Bronchial epithelial cell (primary cell): ENCODE measurements at regions not wholly inside any gene's neighbourhood (a gene's known extent, or its start where the extent isn't known, plus 50 kb on each side); places are given as distances from the start of the nearest gene placed in this dataset.

ENCODE experiments used
- DNase-seq: peaks from one replicate; pipeline ENCODE4 v3.0.0-alpha.2; 2010; ENCODE audit warnings: low read depth
- FAIRE-seq: peaks from 2 replicates; lab custom pipeline; 2011; peaks lifted over from hg19 to GRCh38; lab: Jason Lieb, UNC
- H3K27me3 ChIP-seq: 2 replicates; pipeline ENCODE4 v1.5.1; 2011; ENCODE audit warnings: low read length; ENCODE audit not compliant: control insufficient read depth, insufficient read depth
- H3K36me3 ChIP-seq: 2 replicates; pipeline ENCODE4 v1.5.1; 2011; ENCODE audit warnings: low read length; ENCODE audit not compliant: control insufficient read depth, insufficient read depth
- H3K4me3 ChIP-seq: 2 replicates; pipeline ENCODE4 v1.5.1; 2011; ENCODE audit warnings: mild to moderate bottlenecking, low read depth, low read length, control low read depth
- TF ChIP-seq, protein P1 (sequence below): IDR thresholded peaks from 2 replicates; pipeline ENCODE4 v1.5.1; 2011; ENCODE audit warnings: mild to moderate bottlenecking, moderate library complexity, low read length, control low read depth, inconsistent platforms; ENCODE audit not compliant: insufficient read depth, severe bottlenecking

DNA sequence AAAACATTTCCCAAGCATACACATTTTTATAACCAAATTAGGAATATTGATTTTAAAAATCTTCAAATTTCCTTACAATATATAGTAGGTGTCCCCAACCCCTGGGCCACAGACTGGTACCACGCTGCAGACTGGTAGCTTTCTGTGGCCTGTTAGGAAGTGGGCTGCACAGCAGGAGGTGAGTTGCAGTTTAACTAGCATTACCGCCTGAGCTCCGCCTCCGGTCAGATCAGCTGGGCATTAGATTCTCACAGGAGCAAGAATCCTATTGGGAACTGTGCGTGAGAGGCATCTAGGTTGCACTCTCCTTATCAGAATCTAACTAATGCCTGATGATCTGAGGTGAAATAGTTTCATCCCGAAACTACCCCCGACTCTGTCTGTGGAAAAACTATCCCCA lies 62.1 kb downstream of the ZWINT start:
- TF ChIP-seq, protein P1, sequence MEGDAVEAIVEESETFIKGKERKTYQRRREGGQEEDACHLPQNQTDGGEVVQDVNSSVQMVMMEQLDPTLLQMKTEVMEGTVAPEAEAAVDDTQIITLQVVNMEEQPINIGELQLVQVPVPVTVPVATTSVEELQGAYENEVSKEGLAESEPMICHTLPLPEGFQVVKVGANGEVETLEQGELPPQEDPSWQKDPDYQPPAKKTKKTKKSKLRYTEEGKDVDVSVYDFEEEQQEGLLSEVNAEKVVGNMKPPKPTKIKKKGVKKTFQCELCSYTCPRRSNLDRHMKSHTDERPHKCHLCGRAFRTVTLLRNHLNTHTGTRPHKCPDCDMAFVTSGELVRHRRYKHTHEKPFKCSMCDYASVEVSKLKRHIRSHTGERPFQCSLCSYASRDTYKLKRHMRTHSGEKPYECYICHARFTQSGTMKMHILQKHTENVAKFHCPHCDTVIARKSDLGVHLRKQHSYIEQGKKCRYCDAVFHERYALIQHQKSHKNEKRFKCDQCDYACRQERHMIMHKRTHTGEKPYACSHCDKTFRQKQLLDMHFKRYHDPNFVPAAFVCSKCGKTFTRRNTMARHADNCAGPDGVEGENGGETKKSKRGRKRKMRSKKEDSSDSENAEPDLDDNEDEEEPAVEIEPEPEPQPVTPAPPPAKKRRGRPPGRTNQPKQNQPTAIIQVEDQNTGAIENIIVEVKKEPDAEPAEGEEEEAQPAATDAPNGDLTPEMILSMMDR = no peak
- DNase-seq (no peak), FAIRE-seq (no peak)
- no peaks in the 10 kb centered on the region for H3K27me3 ChIP-seq
- H3K4me3 ChIP-seq = no peak overlapping the region
- H3K36me3 ChIP-seq = no peaks in the 10 kb centered on the region

DNA sequence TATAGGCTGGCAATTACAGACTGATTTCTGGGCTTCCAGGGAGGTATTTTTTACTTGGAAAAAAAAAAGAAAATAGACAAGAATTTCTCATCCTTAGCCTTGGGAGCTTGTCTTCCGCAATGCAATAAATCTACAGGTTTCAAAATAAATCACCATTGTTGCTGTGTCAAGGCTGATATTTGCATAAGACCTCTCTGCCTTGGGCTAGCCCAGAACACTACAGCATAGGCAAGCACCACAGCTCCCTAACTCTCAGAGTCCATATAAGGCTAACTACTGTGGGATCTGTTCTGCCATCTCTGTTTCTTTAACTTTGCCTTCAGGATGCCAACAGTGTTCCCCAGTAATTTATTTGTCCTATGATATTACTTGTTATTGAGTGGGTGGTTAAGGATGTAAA lies 64.4 kb downstream of the ZWINT start:
- Histone ChIP-seq H3K4me3 (no peak overlapping the region), H3K27me3 (no peaks in the 10 kb centered on the region), H3K36me3 (no peaks in the 10 kb centered on the region)
- FAIRE-seq (no peak), DNase-seq (no peak)
- TF ChIP-seq, protein P1 = no peak

DNA sequence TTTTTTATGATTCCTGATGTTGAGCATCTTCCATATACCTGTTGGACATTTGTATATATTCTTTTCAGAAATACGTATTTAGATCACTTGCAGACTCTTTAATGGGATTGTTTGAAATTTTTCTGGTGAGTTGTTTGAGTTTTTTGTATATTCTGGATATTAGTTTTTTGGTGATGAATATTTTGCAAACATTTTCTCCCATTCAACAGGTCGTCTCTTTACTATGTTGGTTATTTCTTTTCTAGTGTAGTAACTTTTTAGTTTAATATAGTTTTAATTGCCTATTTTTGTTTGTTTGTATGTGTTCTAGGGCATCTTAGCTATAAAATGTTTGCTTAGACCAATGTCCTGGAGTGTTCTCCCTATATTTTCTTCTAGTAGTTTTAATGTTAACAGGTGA lies 72.7 kb downstream of the ZWINT start:
- Histone ChIP-seq H3K27me3 (no peaks in the 10 kb centered on the region), H3K4me3 (no peak overlapping the region), H3K36me3 (no peaks in the 10 kb centered on the region)
- no peak for DNase-seq
- FAIRE-seq = no peak
- TF ChIP-seq, protein P1 = no peak

DNA sequence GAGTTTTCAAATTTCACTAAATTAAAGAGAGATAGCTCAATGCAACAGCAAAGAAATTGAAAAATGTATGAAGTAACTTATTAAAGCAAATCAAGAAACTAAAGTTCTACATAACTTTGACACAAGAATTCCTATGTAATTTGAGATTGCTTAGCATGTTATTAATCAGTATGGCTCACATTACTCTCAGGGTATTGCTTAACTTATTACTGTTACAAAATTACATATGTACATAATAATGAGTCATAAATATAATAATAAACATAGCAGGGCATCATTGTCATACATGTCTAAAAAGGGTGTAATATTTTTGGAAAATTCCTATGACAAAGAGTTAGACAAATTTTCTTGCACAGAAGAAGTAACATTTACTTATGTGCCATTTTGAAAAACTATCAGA lies 75.0 kb downstream of the ZWINT start:
- FAIRE-seq = no peak

DNA sequence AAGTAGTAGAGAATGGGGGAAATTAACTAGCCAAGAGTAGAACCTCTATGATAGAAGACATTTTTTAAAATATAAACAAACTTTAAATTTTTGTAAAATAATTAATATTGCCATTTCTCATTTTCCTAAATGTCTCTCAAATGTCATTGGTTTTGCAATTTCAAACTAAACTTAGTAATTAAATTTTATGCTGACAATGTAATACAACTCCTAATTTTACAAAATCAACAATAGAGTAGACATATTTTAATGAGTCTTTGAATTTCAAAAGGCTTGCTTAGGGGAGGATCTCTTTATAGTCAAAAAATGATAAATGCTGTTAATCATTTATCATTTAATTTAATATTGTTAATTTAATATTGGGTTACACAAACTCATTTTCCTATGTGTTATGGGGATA lies 81.8 kb downstream of the ZWINT start:
- H3K36me3 ChIP-seq = no peaks in the 10 kb centered on the region
- DNase-seq (no peak), FAIRE-seq (no peak)
- TF ChIP-seq, protein P1 = no peak
- H3K4me3 ChIP-seq = no peak overlapping the region
- H3K27me3 ChIP-seq = no peaks in the 10 kb centered on the region

More for the DNA sequence above, 75.0 kb downstream of the ZWINT start:
- H3K27me3 ChIP-seq = no peaks in the 10 kb centered on the region
- no peak overlapping the region for H3K4me3 ChIP-seq
- TF ChIP-seq, protein P1 = no peak
- no peaks in the 10 kb centered on the region for H3K36me3 ChIP-seq
- peak; percentile 87 for DNase-seq

DNA sequence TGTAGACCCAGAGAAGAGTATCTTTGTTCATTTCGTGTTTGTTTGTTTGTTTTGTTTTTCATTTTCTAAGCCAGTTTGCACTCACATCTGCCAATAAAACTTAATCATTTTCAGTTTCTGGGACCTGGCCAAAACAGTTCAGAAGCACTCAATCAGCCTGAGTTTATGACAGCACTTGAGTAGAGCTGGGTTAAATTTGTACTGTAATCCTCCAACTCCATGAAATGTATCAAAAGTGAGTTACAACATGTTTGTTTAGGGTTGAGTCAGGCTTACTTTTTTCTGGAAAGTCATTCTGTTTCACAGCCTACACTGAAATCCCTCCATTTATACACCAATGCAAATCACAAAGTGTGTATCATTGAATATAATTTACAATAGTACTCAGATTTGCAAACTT lies 91.9 kb downstream of the ZWINT start:
- no peaks in the 10 kb centered on the region for H3K27me3 ChIP-seq
- DNase-seq = peak; percentile 70
- no peak for FAIRE-seq
- H3K36me3 ChIP-seq = no peaks in the 10 kb centered on the region
- no peak overlapping the region for H3K4me3 ChIP-seq
- TF ChIP-seq, protein P1 = no peak
